Cardiac muscle cell (in vitro differentiated cells and primary cell): ENCODE measurements at regions not wholly inside any gene's neighbourhood (a gene's known extent, or its start where the extent isn't known, plus 50 kb on each side); places are given as distances from the start of the nearest gene placed in this dataset.

Experiments used
- DNase-seq, 2 donors: peaks; one replicate each; pipeline versions ENCODE4 v3.0.0 to v3.0.0-alpha.2; 2010 to 2017; ENCODE audit warnings: low read depth in 1 of 2, low spot score in 1 of 2
- H3K27ac ChIP-seq: fragments of 200-600 bp; sonication (generic); 2 replicates; pipeline ENCODE4 v1.5.1; 2016
- H3K27me3 ChIP-seq: fragments of 200-600 bp; sonication (generic); 2 replicates; pipeline ENCODE4 v1.6.0; 2016; ENCODE audit warnings: control low read depth
- H3K36me3 ChIP-seq: fragments of 200-600 bp; sonication (generic); 2 replicates; pipeline ENCODE4 v1.5.1; 2016; ENCODE audit warnings: control low read depth
- H3K4me1 ChIP-seq: fragments of 200-600 bp; sonication (generic); 2 replicates; pipeline ENCODE4 v1.8.1; 2017; ENCODE audit warnings: low read depth, mild to moderate bottlenecking, mixed run types
- H3K4me3 ChIP-seq: fragments of 200-600 bp; sonication (generic); 2 replicates; pipeline ENCODE4 v1.5.1; 2016; ENCODE audit warnings: mild to moderate bottlenecking
- H3K9me3 ChIP-seq: fragments of 200-600 bp; sonication (generic); 2 replicates; pipeline ENCODE4 v1.5.1; 2017; ENCODE audit warnings: low read depth, mild to moderate bottlenecking, control low read depth
- TF ChIP-seq, protein P1 (sequence below): IDR thresholded peaks from 2 replicates; pipeline ENCODE4 v1.5.1; 2012; ENCODE audit warnings: low read depth, mild to moderate bottlenecking, low read length

DNA sequence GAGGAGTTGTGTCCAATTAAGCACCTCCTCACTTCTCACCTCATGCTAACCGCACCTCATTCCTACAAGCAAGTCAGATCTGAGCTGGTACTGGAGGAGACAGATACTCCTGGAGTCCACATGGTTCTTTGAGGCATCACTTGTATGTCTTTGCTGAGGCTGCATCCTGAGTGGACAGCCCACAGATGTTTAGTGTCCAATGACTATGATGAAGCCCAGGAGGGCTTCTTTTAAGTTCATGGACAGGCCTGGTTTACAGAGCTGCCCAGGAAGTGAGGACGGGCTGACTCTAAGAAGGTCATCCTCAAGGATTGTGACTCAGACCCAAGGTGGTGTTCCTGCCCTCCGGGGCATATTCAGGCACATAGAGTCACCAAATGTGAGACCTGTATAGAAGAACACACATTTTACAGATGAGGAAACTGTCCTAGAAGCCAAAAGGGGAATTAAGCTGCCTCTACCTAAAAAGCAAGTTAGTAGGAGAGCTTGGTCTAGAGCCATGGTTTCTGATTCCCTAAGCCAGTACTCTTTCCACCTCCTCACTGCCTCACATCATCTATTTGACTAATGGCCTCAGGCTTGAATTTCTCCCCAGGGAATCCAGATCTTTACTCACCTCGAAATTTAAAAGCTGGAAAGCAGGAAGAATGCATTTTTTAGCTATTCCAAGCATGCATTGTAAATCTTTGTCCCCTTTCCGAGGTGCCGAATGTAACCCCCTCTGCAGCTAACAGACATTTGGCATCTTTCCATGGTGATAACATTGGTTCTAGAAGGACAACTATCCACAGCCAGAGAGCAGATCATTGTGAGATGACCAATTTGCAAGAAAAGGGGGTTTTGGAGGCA is 228.1 kb downstream of the OMA1 start:
- Histone ChIP-seq H3K4me3 (no peak overlapping the region), H3K4me1 (no peaks in the 10 kb centered on the region), H3K27ac (no peak overlapping the region), H3K27me3 (peaks cover 5% of the 10 kb centered on the region), H3K9me3 (no peaks in the 10 kb centered on the region), H3K36me3 (no peaks in the 10 kb centered on the region)
- TF ChIP-seq, protein P1, sequence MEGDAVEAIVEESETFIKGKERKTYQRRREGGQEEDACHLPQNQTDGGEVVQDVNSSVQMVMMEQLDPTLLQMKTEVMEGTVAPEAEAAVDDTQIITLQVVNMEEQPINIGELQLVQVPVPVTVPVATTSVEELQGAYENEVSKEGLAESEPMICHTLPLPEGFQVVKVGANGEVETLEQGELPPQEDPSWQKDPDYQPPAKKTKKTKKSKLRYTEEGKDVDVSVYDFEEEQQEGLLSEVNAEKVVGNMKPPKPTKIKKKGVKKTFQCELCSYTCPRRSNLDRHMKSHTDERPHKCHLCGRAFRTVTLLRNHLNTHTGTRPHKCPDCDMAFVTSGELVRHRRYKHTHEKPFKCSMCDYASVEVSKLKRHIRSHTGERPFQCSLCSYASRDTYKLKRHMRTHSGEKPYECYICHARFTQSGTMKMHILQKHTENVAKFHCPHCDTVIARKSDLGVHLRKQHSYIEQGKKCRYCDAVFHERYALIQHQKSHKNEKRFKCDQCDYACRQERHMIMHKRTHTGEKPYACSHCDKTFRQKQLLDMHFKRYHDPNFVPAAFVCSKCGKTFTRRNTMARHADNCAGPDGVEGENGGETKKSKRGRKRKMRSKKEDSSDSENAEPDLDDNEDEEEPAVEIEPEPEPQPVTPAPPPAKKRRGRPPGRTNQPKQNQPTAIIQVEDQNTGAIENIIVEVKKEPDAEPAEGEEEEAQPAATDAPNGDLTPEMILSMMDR, result no peak
- no peak for DNase-seq

DNA sequence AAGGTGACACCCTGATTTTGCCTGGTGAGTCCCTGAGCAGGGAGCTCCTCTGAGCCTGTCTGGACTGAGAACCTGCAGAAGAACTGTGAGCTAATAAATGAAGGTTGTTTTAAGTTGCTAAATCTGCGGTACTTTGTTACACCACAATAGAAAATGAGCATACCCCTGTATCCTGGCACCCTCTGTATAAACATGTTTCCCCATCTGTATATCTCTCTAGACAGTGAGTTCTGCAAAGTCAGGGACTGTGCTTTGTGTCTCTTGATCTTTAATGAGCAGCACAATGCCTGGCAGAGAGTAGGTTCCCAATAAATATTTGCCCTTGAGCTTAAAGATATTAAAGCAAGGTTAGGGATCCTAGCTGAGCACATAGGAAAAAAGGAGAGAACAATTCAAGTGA is 228.8 kb downstream of the OMA1 start:
- no peak overlapping the region for H3K27ac ChIP-seq
- peaks cover 5% of the 10 kb centered on the region for H3K27me3 ChIP-seq
- TF ChIP-seq, protein P1, result no peak
- no peak overlapping the region for H3K4me3 ChIP-seq
- no peaks in the 10 kb centered on the region for H3K9me3 ChIP-seq
- no peak for DNase-seq
- H3K36me3 ChIP-seq, result no peaks in the 10 kb centered on the region
- H3K4me1 ChIP-seq, result no peaks in the 10 kb centered on the region

DNA sequence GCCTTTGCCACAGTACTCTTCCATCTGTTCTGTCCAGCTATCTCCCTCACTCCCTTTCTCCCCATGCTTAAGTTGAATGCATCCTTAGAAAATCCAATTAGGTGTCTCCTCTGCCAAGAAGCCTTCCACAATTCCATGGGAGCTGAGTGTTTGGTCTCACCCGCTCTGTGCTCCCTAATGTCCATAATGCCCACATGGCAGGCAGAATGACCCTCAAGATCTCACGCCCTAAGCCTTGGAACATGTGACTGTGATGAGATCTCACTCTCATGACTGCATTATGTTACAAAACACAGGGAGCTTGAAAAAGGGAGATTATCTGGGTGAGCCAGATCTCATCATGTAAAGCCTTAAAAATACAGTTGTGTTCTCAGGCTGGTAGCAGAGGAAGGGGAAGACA is 229.4 kb downstream of the OMA1 start:
- DNase-seq, result no peak
- no peak overlapping the region for H3K4me3 ChIP-seq
- H3K27me3 ChIP-seq, result peaks cover 5% of the 10 kb centered on the region
- TF ChIP-seq, protein P1, result no peak
- no peaks in the 10 kb centered on the region for H3K9me3 ChIP-seq
- no peaks in the 10 kb centered on the region for H3K36me3 ChIP-seq
- H3K27ac ChIP-seq, result no peak overlapping the region
- H3K4me1 ChIP-seq, result no peaks in the 10 kb centered on the region

DNA sequence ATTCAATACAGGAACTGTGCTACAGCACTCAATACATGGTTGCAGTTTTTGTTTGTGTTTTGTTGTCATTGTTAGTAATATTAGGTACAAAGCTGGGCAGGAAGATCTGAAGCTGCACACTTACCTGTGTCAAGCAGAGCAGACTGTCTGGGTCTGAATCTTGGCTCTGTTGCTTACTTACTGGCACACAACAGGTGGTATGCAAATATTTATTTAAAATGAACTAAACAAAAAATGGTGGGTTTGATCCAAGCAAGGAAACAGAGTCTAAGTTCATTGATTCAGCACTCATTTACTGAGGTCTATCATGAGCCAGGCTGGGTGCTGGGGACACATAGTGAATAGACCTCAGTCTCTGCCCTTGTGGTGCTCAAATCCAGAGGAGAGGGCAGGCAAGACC is 230.4 kb downstream of the OMA1 start:
- no peak for DNase-seq
- Histone ChIP-seq H3K27ac (no peak overlapping the region), H3K4me3 (no peak overlapping the region), H3K27me3 (peaks cover 5% of the 10 kb centered on the region), H3K36me3 (no peaks in the 10 kb centered on the region), H3K4me1 (no peaks in the 10 kb centered on the region), H3K9me3 (no peaks in the 10 kb centered on the region)
- TF ChIP-seq, protein P1, result no peak

DNA sequence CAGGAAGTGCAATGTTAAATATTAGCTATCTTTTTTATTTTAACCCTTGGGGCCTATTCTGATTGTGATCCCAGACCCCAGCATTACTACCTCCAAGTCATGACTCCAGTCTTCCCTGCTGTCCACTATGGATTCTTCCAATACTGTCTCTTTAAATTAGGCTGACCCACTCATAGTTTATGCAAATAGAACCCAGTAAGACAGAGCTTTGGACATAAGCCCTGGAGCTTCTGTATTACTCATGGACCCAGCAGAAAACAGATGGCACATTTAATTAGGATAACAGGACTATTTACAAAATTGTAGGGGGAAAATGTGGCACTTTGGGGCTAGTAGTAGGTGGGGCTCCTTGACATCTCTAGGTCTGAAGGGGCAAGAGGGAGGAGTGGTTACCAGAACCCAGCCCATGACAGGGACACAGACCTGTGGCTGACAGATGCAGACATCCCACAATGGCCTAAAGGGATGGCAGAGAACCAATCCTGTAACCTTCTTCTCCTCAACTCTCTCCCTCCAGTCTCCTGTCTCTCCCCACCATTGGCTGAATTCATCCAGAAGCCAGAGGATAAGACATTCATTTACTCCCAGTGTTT is 233.5 kb downstream of the OMA1 start:
- Histone ChIP-seq H3K9me3 (no peaks in the 10 kb centered on the region), H3K4me3 (no peak overlapping the region), H3K4me1 (no peaks in the 10 kb centered on the region), H3K27me3 (peaks cover 5% of the 10 kb centered on the region), H3K27ac (no peak overlapping the region), H3K36me3 (no peaks in the 10 kb centered on the region)
- TF ChIP-seq, protein P1, result no peak
- DNase-seq, result no peak
